Heart right ventricle (tissue), 16 donors: ENCODE measurements at regions not wholly inside any gene's neighbourhood (a gene's known extent, or its start where the extent isn't known, plus 50 kb on each side); places are given as distances from the start of the nearest gene placed in this dataset.

Experiments used
- ATAC-seq, 8 donors: fragments of 200-7000 bp; cut with Tn5 transposase; one replicate each; pipeline ENCODE4 v1.9.1; 2020; ENCODE audit warnings: mild to moderate bottlenecking in 8 of 8, moderate library complexity in 8 of 8, moderate number of reproducible peaks in 1 of 8
- DNase-seq, 2 donors: peaks; one replicate each; pipeline ENCODE4 v3.0.0-alpha.2; 2020
- H3K27ac ChIP-seq, 10 donors: fragments of 200-600 bp; sonication (generic) in 2 of 10; one replicate each; pipeline versions ENCODE4 v1.5.0 to v1.8.0; 2020 to 2022; ENCODE audit warnings: mild to moderate bottlenecking in 3 of 10
- H3K27me3 ChIP-seq, 7 donors: fragments of 200-600 bp; one replicate each; pipeline ENCODE4 v1.8.0; 2021 to 2022; ENCODE audit warnings: mild to moderate bottlenecking in 2 of 7
- H3K36me3 ChIP-seq, 9 donors: fragments of 200-600 bp; sonication (generic) in 1 of 9; one replicate each; pipeline versions ENCODE4 v1.5.0 to v1.8.0; 2020 to 2022; ENCODE audit warnings: mild to moderate bottlenecking in 2 of 9
- H3K4me1 ChIP-seq, 9 donors: fragments of 200-600 bp; sonication (generic) in 1 of 9; one replicate each; pipeline versions ENCODE4 v1.5.0 to v1.8.0; 2020 to 2022; ENCODE audit warnings: mild to moderate bottlenecking in 4 of 9
- H3K4me3 ChIP-seq, 10 donors: fragments of 200-600 bp; sonication (generic) in 2 of 10; one replicate each; pipeline versions ENCODE4 v1.5.0 to v1.8.0; 2020 to 2022; ENCODE audit warnings: mild to moderate bottlenecking in 7 of 10, moderate library complexity in 2 of 10
- H3K9me3 ChIP-seq, 11 donors: fragments of 200-600 bp in 10 of 11; sonication (generic) in 2 of 11; one replicate each; pipeline versions ENCODE4 v1.5.0 to v1.8.0; 2013 to 2022; ENCODE audit warnings: mild to moderate bottlenecking in 2 of 11, control low read depth in 1 of 11, moderate library complexity in 1 of 11
- WGBS, 2 donors: extraction: QIAGEN DNeasy Blood & Tissue Kit; methylation state at CpG; one replicate each; pipeline ENCODE4 v1.1.7; 2013; ENCODE audit warnings: inconsistent platforms in 1 of 2; 5-methylcytosine and 5-hydroxymethylcytosine counted together
- intact Hi-C, 10 donors: fragments of 100-400 bp; cut with DNase I; formaldehyde crosslinking; loops; one replicate each; pipeline versions ENCODE4 v1.11.1 to v1.14.2; 2022
- TF ChIP-seq, protein P1 (sequence below), 9 donors: fragments of 200-600 bp; sonication (generic) in 2 of 9; IDR thresholded peaks; one replicate each; pipeline versions ENCODE4 v1.5.0 to v1.8.0; 2021 to 2022; ENCODE audit warnings: antibody characterized with exemption in 9 of 9, mild to moderate bottlenecking in 5 of 9, moderate library complexity in 1 of 9
- donor health status: Arrhythmogenic right ventricular cardiomyopathy.
- donor health status: ischemic (EF 13 %, LVEDD 7.1; RV severe dilation, severe dysfunction).
- donor health status: healthy with polysubstance abuse.
- donor health status: DM: no; HTN: yes; CAD: no.
- donor health status: DM: no; HTN: no; CAD: no.
- donor health status: ischemic (EF 25% LVEDD 6.9; RV normal size, moderate dysfunction).
- donor health status: ischemic (EF 25% LVEDD 5.7; RV mildly dilated, moderate dysfunction).
- donor health status: healthy.
- donor health status: DM: yes; HTN: yes; CAD: no.
- donor health status: Ischemic cardiomyopathy.
- donor health status: ischemic (EF 35%, LVEDD 5.7; RV mildly dilated, moderate dysfunction).
- donor health status: nonischemic (EF 11% LVEDD 7.7; RV severe dilation, severe dysfunction).
- donor health status: DM: yes; HTN: yes; CAD: no.
- donor health status: PGD.
- donor health status: ischemic (EF 29% LVEDD 5.4; RV normal size, mild dysfunction).
- donor health status: nonischemic (EF 23%, LVEDD 6.1; RV moderate dilation, normal function).

GRCh38 chr6:67676892-67677291 lies 958.2 kb upstream of the ADGRB3 start:
- H3K9me3 ChIP-seq = peaks cover 0 to 48% (median 20%) of the 10 kb centered on the region in 11 donors
- intact Hi-C loops = no loop called here
- H3K4me1 ChIP-seq = no peaks in the 10 kb centered on the region
- ATAC-seq (no peak), DNase-seq (no peak)
- H3K27ac ChIP-seq = no peak overlapping the region
- no peak overlapping the region for H3K4me3 ChIP-seq
- no peaks in the 10 kb centered on the region for H3K36me3 ChIP-seq
- WGBS, 2 donors = 61 to 89% methylated on average over 1 of the region's 1 CpG
- H3K27me3 ChIP-seq = no peaks in the 10 kb centered on the region
- TF ChIP-seq, protein P1, sequence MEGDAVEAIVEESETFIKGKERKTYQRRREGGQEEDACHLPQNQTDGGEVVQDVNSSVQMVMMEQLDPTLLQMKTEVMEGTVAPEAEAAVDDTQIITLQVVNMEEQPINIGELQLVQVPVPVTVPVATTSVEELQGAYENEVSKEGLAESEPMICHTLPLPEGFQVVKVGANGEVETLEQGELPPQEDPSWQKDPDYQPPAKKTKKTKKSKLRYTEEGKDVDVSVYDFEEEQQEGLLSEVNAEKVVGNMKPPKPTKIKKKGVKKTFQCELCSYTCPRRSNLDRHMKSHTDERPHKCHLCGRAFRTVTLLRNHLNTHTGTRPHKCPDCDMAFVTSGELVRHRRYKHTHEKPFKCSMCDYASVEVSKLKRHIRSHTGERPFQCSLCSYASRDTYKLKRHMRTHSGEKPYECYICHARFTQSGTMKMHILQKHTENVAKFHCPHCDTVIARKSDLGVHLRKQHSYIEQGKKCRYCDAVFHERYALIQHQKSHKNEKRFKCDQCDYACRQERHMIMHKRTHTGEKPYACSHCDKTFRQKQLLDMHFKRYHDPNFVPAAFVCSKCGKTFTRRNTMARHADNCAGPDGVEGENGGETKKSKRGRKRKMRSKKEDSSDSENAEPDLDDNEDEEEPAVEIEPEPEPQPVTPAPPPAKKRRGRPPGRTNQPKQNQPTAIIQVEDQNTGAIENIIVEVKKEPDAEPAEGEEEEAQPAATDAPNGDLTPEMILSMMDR (IDR thresholded peaks at IDR 0.05) = no peak

DNA sequence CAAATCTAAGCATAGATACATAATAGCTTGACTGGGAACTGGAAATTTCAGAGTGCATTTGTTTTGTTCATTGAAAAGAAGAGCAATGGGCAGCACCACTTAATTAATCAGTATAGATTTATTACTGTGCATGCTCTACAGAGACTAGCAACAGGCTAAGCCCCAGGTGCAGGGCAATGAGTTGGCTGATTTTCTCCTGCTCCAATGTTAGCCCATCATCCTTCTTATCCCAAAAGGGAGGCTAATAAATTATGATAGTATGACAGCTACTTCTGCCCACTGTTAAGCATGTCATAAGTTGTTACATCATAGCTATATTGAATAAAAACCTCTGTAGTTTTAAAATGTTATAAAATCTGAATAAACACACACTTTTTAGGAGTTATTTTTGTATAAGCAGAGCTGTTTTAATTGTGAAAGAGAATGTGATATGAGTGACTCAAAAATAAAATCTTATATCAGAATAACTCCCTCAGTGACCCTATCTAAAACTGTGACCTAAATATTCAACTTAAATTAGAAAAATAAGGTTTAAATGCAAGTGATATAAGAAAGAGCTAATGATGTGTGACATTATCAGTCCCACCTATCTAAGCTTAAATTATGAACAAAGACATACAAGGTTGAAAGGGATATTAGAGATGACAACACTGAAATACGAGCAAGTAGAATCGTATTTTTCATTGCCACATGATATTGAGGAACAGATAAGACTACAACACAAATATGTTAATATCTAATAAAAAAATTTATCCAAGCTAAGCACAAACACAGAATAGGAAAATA lies 967.3 kb upstream of the ADGRB3 start:
- Histone ChIP-seq H3K36me3 (no peaks in the 10 kb centered on the region), H3K4me3 (no peak overlapping the region)

GRCh38 chr6:67666177-67666964 lies 968.7 kb upstream of the ADGRB3 start:
- intact Hi-C loops = no loop called here
- H3K4me3 ChIP-seq = no peak overlapping the region

More for the DNA sequence above, 967.3 kb upstream of the ADGRB3 start:
- 79 to 82% methylated on average over 2 of the region's 2 CpGs for WGBS, 2 donors
- intact Hi-C loops = no loop called here
- H3K4me1 ChIP-seq = no peaks in the 10 kb centered on the region
- ATAC-seq = no peak
- H3K27ac ChIP-seq = no peak overlapping the region
- H3K27me3 ChIP-seq = no peaks in the 10 kb centered on the region
- peaks cover 0 to 26% (median 8%) of the 10 kb centered on the region in 11 donors for H3K9me3 ChIP-seq
- TF ChIP-seq, protein P1 (IDR thresholded peaks at IDR 0.05) = no peak
- DNase-seq = no peak

GRCh38 chr6:67664942-67665341 lies 970.1 kb upstream of the ADGRB3 start:
- peaks cover 0 to 7% (median 0%) of the 10 kb centered on the region in 11 donors for H3K9me3 ChIP-seq
- 77 to 83% methylated on average over 5 of the region's 5 CpGs for WGBS, 2 donors
- no peaks in the 10 kb centered on the region for H3K4me1 ChIP-seq
- H3K27me3 ChIP-seq = no peaks in the 10 kb centered on the region
- ATAC-seq (no peak), DNase-seq (no peak)
- H3K4me3 ChIP-seq = no peak overlapping the region
- intact Hi-C loops = no loop called here
- no peak overlapping the region for H3K27ac ChIP-seq
- no peaks in the 10 kb centered on the region for H3K36me3 ChIP-seq
- TF ChIP-seq, protein P1 (IDR thresholded peaks at IDR 0.05) = no peak

More at GRCh38 chr6:67666177-67666964, 968.7 kb upstream of the ADGRB3 start:
- Histone ChIP-seq H3K4me1 (no peaks in the 10 kb centered on the region), H3K27me3 (no peaks in the 10 kb centered on the region), H3K9me3 (peaks cover 0 to 11% (median 2%) of the 10 kb centered on the region in 11 donors), H3K36me3 (no peaks in the 10 kb centered on the region), H3K27ac (no peak overlapping the region)
- DNase-seq (no peak), ATAC-seq (no peak)
- 63 to 70% methylated on average over 4 of the region's 4 CpGs for WGBS, 2 donors
- TF ChIP-seq, protein P1 (IDR thresholded peaks at IDR 0.05) = no peak
